Astrocyte of the cerebellum (primary cell): ENCODE measurements at regions not wholly inside any gene's neighbourhood (a gene's known extent, or its start where the extent isn't known, plus 50 kb on each side); places are given as distances from the start of the nearest gene placed in this dataset.

Source experiments
- DNase-seq: peaks from one replicate; pipeline ENCODE4 v3.0.0-alpha.2; 2011; ENCODE audit warnings: low read depth
- H3K4me3 ChIP-seq: 2 replicates; pipeline ENCODE4 v1.5.1; 2011; ENCODE audit warnings: mild to moderate bottlenecking, low read depth, low read length, moderate library complexity
- in situ Hi-C: cut with HindIII; loops from 2 replicates; pipeline ENCODE4 v1.10.0; 2017; ENCODE audit warnings: low sequenced_read_pairs
- TF ChIP-seq, protein P1 (sequence below): IDR thresholded peaks from 2 replicates; pipeline ENCODE4 v1.5.1; 2012; ENCODE audit warnings: low read length, low read depth, moderate library complexity, mild to moderate bottlenecking; ENCODE audit errors: missing control alignments

DNA sequence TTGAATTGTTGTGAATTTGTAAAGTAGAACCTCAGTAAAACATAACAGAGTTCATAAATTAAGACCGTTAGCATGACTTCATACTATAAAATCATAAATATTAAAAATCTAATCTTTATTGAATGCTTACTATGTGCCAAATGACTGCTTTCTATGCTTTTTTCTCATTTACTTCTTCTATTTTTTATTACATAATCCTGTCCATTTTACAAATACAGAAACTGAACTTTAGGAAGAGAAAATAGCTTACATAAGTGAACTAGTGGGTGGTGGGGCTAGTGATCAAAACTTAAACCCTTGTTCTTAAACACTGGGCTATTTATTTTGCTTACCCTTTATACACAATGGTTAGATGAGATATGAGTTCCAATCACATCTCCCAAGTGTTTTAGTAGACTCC is 122.3 kb downstream of the ZC3H11B start:
- H3K4me3 ChIP-seq = no peak overlapping the region
- no peak for DNase-seq
- in situ Hi-C loops = no loop called here
- TF ChIP-seq, protein P1, sequence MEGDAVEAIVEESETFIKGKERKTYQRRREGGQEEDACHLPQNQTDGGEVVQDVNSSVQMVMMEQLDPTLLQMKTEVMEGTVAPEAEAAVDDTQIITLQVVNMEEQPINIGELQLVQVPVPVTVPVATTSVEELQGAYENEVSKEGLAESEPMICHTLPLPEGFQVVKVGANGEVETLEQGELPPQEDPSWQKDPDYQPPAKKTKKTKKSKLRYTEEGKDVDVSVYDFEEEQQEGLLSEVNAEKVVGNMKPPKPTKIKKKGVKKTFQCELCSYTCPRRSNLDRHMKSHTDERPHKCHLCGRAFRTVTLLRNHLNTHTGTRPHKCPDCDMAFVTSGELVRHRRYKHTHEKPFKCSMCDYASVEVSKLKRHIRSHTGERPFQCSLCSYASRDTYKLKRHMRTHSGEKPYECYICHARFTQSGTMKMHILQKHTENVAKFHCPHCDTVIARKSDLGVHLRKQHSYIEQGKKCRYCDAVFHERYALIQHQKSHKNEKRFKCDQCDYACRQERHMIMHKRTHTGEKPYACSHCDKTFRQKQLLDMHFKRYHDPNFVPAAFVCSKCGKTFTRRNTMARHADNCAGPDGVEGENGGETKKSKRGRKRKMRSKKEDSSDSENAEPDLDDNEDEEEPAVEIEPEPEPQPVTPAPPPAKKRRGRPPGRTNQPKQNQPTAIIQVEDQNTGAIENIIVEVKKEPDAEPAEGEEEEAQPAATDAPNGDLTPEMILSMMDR = no peak

DNA sequence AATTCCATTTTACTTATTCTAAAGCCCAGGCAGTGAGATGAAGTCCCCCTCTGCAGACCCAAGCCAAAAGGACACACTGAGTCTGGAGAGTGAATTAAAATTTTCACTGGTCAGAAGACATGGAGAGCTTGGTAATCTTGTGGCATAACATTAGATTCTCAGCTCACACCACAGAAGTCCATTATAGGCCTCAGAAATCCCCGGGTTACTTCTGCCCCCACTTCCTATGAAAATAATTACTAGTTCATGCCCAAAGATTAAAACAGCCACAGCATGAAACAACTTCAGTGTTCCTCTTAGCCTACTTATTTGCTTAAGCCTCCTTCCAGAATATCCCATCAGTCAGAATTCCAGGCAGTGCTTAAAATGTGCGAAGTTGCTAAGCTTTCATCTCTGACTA is 123.3 kb downstream of the ZC3H11B start:
- no peak overlapping the region for H3K4me3 ChIP-seq
- in situ Hi-C loops = loop anchor here (5.0 kb wide), 1 partner anchor 33 kb away; no protein-coding TSS in a partner anchor
- TF ChIP-seq, protein P1 = no peak
- DNase-seq = no peak

DNA sequence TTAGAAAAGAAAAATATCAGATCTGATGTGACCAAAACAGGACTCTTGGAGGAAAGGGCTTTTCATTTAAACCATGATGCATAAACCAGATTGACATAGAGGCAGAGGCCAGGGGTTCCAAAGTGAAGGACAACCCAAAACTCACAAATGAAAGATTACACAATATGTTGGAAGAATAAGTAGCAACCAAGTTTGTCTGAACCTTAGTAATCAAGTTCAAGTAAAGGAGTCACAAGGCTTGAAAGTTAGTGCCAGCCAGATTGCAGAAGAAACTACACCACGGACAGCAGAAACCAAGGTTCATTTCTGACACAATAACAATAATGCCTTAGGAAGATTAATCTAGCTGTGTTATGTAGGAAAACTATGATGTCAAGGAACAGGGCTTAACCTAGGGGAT is 124.6 kb downstream of the ZC3H11B start:
- DNase-seq = no peak
- TF ChIP-seq, protein P1 = no peak
- no peak overlapping the region for H3K4me3 ChIP-seq
- in situ Hi-C loops = loop anchor here (5.0 kb wide), 1 partner anchor 34 kb away; no protein-coding TSS in a partner anchor

DNA sequence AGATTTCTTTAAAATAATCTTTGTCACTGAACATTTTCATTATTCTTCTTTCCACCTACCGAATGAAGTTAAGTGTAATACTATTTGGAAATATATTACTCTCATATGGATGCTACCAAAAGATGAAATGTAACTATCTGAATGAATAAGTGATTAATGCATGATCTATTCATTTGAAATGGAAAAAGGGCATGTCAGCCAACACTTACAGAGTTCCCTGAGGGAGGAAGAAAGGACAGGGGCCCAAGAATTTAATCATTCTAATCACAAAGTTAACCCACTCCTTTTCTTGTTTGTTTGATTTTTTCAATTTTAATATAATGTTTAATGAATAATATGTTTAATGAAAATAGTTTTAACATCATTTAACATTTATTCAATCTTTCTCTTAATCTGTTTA is 129.4 kb downstream of the ZC3H11B start:
- TF ChIP-seq, protein P1 = no peak
- H3K4me3 ChIP-seq = no peak overlapping the region
- in situ Hi-C loops = no loop called here
- DNase-seq = no peak

DNA sequence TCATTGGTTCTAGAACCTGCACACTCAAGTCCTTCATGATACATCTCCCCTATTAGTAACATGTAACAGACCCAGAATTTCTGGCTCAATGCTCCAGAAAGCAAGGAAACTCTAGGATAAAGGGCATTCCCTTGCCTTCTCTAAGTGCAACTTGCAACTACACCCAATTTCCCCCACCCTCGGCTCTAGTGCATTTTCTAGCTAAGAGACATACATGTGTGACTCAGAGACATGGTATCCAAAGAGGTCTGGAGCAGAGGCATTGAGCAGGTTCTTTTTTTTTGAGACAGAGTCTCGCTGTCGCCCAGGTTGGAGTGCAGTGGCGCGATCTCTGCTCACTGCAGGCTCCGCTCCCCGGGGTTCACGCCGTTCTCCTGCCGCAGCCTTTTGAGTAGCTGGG is 132.9 kb downstream of the ZC3H11B start:
- TF ChIP-seq, protein P1 = no peak
- no peak overlapping the region for H3K4me3 ChIP-seq
- no peak for DNase-seq
- in situ Hi-C loops = no loop called here

DNA sequence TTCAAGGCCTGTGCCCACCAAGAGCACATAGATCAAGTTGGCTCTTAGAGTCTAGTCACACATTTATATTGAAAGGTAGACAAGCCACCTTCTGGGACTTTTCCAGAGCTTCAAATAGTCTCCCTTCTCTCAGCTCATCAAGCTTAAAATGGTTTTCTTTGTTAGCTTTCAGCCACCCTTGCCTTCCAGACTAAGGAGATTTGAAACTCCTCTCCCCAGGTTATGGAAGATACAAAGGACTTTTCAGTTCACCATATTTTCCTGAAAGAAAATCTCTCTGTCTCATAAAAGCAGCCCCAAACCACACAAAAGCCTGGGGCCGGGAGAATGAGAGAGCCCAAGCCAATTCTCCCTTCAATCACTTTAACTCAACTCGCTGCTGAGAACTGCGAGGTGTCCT is 134.1 kb downstream of the ZC3H11B start:
- in situ Hi-C loops = no loop called here
- TF ChIP-seq, protein P1 = no peak
- no peak for DNase-seq
- H3K4me3 ChIP-seq = no peak overlapping the region

DNA sequence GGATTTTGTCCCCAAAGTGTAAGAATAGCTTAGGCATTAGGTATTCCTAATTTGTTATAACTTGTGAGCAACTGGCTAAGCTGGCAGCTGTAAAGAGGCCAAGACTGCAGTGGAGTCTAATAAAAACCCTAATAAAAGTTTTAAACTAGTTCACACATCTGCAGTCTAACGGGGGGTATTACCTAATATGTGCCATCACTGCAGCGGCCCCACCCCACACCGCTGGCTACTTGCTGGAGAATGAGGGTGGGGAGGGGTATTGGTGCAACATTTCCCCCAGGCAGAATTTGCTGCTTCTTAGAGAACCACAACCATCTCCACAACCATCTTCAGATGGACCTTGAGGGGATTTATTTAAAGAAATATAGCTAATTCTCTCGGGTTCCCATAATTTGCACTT is 135.0 kb downstream of the ZC3H11B start:
- H3K4me3 ChIP-seq = no peak overlapping the region
- in situ Hi-C loops = no loop called here
- DNase-seq = no peak
- TF ChIP-seq, protein P1 = no peak
